ENCODE measurements at regions not wholly inside any gene's neighbourhood (a gene's known extent, or its start where the extent isn't known, plus 50 kb on each side); places are given as distances from the start of the nearest gene placed in this dataset.

GRCh38 chr18:39840406-39840805 is 2114.6 kb upstream of the PIK3C3 start:
- ChIA-PET CTCF (no interaction called here), POLR2A (ENCODE audit: unreplicated experiment) (no interaction called here)
- Histone ChIP-seq H3K9me3 (ENCODE audit: low read length) (no peaks in the 10 kb centered on the region), H3K9me2 (replicated peaks; ENCODE audit: low read length) (no peaks in the 10 kb centered on the region), H3K4me3 (ENCODE audit: low read length) (no peak overlapping the region), H3K4me2 (ENCODE audit: low read length) (no peak overlapping the region), H4K20me1 (ENCODE audit: low read length) (no peaks in the 10 kb centered on the region), H2AFZ (ENCODE audit: low read length) (no peak overlapping the region), H3K79me2 (ENCODE audit: low read length) (no peaks in the 10 kb centered on the region), H3K36me3 (ENCODE audit: low read depth, low read length) (no peaks in the 10 kb centered on the region), H3K9ac (ENCODE audit: low read length) (no peak overlapping the region), H3K27ac (ENCODE audit: low read length) (no peak overlapping the region), H3F3A (ENCODE audit: low read length, unreplicated experiment) (no peaks in the 10 kb centered on the region), H3K4me1 (ENCODE audit: insufficient read depth, low read length) (no peaks in the 10 kb centered on the region), H3K27me3 (ENCODE audit: low read length) (no peaks in the 10 kb centered on the region)
- BruUV-seq (replicated peaks): no TSS peak
- TF ChIP-seq EZH2 (IDR thresholded peaks at IDR 0.05; ENCODE audit: low read length, unreplicated experiment) (no peak), EZH2phosphoT487 (IDR thresholded peaks at IDR 0.05; ENCODE audit: borderline replicate concordance, low read length) (no peak), CTCF (conservative IDR thresholded peaks at IDR 0.05; ENCODE audit: low read depth, low read length) (no peak)
- intact Hi-C loops (cut with micrococcal nuclease): loop anchor here (5.0 to 10.0 kb wide), 3 partner anchors 107 to 1254 kb away; no protein-coding TSS in a partner anchor
- DNase-seq (no peak), ATAC-seq (no peak)

GRCh38 chr18:39839782-39840181 is 2115.3 kb upstream of the PIK3C3 start:
- no peaks in the 10 kb centered on the region for H3K79me2 ChIP-seq (ENCODE audit: low read length)
- no TSS peak for BruUV-seq (replicated peaks)
- no peaks in the 10 kb centered on the region for H3K9me3 ChIP-seq (ENCODE audit: low read length)
- DNase-seq (no peak), ATAC-seq (no peak)
- no peaks in the 10 kb centered on the region for H3K36me3 ChIP-seq (ENCODE audit: low read depth, low read length)
- H2AFZ ChIP-seq (ENCODE audit: low read length): no peak overlapping the region
- H4K20me1 ChIP-seq (ENCODE audit: low read length): no peaks in the 10 kb centered on the region
- H3K9ac ChIP-seq (ENCODE audit: low read length): no peak overlapping the region
- H3F3A ChIP-seq (ENCODE audit: low read length, unreplicated experiment): no peaks in the 10 kb centered on the region
- H3K27me3 ChIP-seq (ENCODE audit: low read length): no peaks in the 10 kb centered on the region
- H3K9me2 ChIP-seq (replicated peaks; ENCODE audit: low read length): no peaks in the 10 kb centered on the region
- TF ChIP-seq CTCF (conservative IDR thresholded peaks at IDR 0.05; ENCODE audit: low read depth, low read length) (no peak), EZH2phosphoT487 (IDR thresholded peaks at IDR 0.05; ENCODE audit: borderline replicate concordance, low read length) (no peak), EZH2 (IDR thresholded peaks at IDR 0.05; ENCODE audit: low read length, unreplicated experiment) (no peak)
- POLR2A ChIA-PET (ENCODE audit: unreplicated experiment): no interaction called here
- H3K27ac ChIP-seq (ENCODE audit: low read length): no peak overlapping the region
- CTCF ChIA-PET: no interaction called here
- H3K4me3 ChIP-seq (ENCODE audit: low read length): no peak overlapping the region
- H3K4me2 ChIP-seq (ENCODE audit: low read length): no peak overlapping the region
- H3K4me1 ChIP-seq (ENCODE audit: insufficient read depth, low read length): no peaks in the 10 kb centered on the region
- intact Hi-C loops (cut with micrococcal nuclease): loop anchor here (5.0 to 10.0 kb wide), 3 partner anchors 108 to 1255 kb away; no protein-coding TSS in a partner anchor

- no peaks in the 10 kb centered on the region for H3K79me2 ChIP-seq (ENCODE audit: low read length)
- H3K4me1 ChIP-seq (ENCODE audit: insufficient read depth, low read length): no peaks in the 10 kb centered on the region
- H3K4me3 ChIP-seq (ENCODE audit: low read length): no peak overlapping the region
- POLR2A ChIA-PET (ENCODE audit: unreplicated experiment): no interaction called here
- no TSS peak for BruUV-seq (replicated peaks)
- H3F3A ChIP-seq (ENCODE audit: low read length, unreplicated experiment): no peaks in the 10 kb centered on the region
- no peaks in the 10 kb centered on the region for H3K9me3 ChIP-seq (ENCODE audit: low read length)
- H3K36me3 ChIP-seq (ENCODE audit: low read depth, low read length): no peaks in the 10 kb centered on the region
- no peak overlapping the region for H2AFZ ChIP-seq (ENCODE audit: low read length)
- no peaks in the 10 kb centered on the region for H3K27me3 ChIP-seq (ENCODE audit: low read length)
- CTCF ChIA-PET: no interaction called here
- no peaks in the 10 kb centered on the region for H4K20me1 ChIP-seq (ENCODE audit: low read length)
- no peak overlapping the region for H3K4me2 ChIP-seq (ENCODE audit: low read length)
- H3K9ac ChIP-seq (ENCODE audit: low read length): no peak overlapping the region
- H3K27ac ChIP-seq (ENCODE audit: low read length): no peak overlapping the region
- intact Hi-C loops (cut with micrococcal nuclease): no loop called here
- ATAC-seq (no peak), DNase-seq (no peak)
- TF ChIP-seq CTCF (conservative IDR thresholded peaks at IDR 0.05; ENCODE audit: low read depth, low read length) (no peak), EZH2phosphoT487 (IDR thresholded peaks at IDR 0.05; ENCODE audit: borderline replicate concordance, low read length) (no peak), EZH2 (IDR thresholded peaks at IDR 0.05; ENCODE audit: low read length, unreplicated experiment) (no peak)
- no peaks in the 10 kb centered on the region for H3K9me2 ChIP-seq (replicated peaks; ENCODE audit: low read length)
Measured at GRCh38 chr18:39838831-39839230, 2116.2 kb upstream of the PIK3C3 start.
